Neutrophil (primary cell): ENCODE measurements at regions not wholly inside any gene's neighbourhood (a gene's known extent, or its start where the extent isn't known, plus 50 kb on each side); places are given as distances from the start of the nearest gene placed in this dataset.

Experiments used
- H3K27ac ChIP-seq: fragments of 200-600 bp; sonication (generic); 2 replicates; pipeline ENCODE4 v1.5.1; 2016; ENCODE audit warnings: mild to moderate bottlenecking, moderate library complexity
- H3K27me3 ChIP-seq: fragments of 200-600 bp; sonication (generic); 2 replicates; pipeline ENCODE4 v1.6.0; 2016; ENCODE audit warnings: mild to moderate bottlenecking
- H3K36me3 ChIP-seq: fragments of 200-600 bp; sonication (generic); 2 replicates; pipeline ENCODE4 v1.5.1; 2017
- H3K4me1 ChIP-seq, 2 experiments: fragments of 200-600 bp in 1 of 2; sonication (generic) in 1 of 2; 1 replicate in 1 of 2; 2 replicates in 1 of 2; pipeline versions ENCODE4 v1.5.1 to v1.6.1; 2013 to 2016; ENCODE audit warnings: low read depth in 1 of 2, low read length in 1 of 2, mild to moderate bottlenecking in 1 of 2, moderate library complexity in 1 of 2; ENCODE audit not compliant: control insufficient read depth in 1 of 2, insufficient read depth in 1 of 2
- H3K4me3 ChIP-seq, 2 experiments: fragments of 200-600 bp in 1 of 2; sonication (generic) in 1 of 2; 1 replicate in 1 of 2; 2 replicates in 1 of 2; pipeline ENCODE4 v1.5.1; 2013 to 2016; ENCODE audit warnings: low read depth in 1 of 2, low read length in 1 of 2, mild to moderate bottlenecking in 1 of 2, moderate library complexity in 1 of 2
- H3K9me3 ChIP-seq: fragments of 200-600 bp; sonication (generic); 2 replicates; pipeline ENCODE4 v1.5.1; 2016
- CTCF ChIP-seq: fragments of 200-600 bp; sonication (generic); IDR thresholded peaks from 2 replicates; pipeline ENCODE4 v1.5.1; 2016; ENCODE audit warnings: antibody characterized with exemption

- no peak for TF ChIP-seq CTCF
- no peaks in the 10 kb centered on the region for H3K36me3 ChIP-seq
- no peak overlapping the region for H3K4me3 ChIP-seq
These were observed 1455.6 kb upstream of the GBE1 start for GRCh38 chr3:83216919-83217594.

GRCh38 chr3:83195243-83195642, 1433.8 kb upstream of the GBE1 start:
- no peaks in the 10 kb centered on the region for H3K9me3 ChIP-seq
- no peak for TF ChIP-seq CTCF
- no peaks in the 10 kb centered on the region for H3K4me1 ChIP-seq

More at GRCh38 chr3:83216919-83217594, 1455.6 kb upstream of the GBE1 start:
- no peaks in the 10 kb centered on the region for H3K27me3 ChIP-seq
- H3K27ac ChIP-seq, result no peak overlapping the region
- no peaks in the 10 kb centered on the region for H3K4me1 ChIP-seq
- no peaks in the 10 kb centered on the region for H3K9me3 ChIP-seq

GRCh38 chr3:83193526-83193925, 1432.1 kb upstream of the GBE1 start:
- Histone ChIP-seq H3K9me3 (no peaks in the 10 kb centered on the region), H3K27ac (no peak overlapping the region), H3K27me3 (no peaks in the 10 kb centered on the region), H3K4me3 (no peak overlapping the region), H3K4me1 (no peaks in the 10 kb centered on the region), H3K36me3 (no peaks in the 10 kb centered on the region)
- TF ChIP-seq CTCF, result no peak

More at GRCh38 chr3:83195243-83195642, 1433.8 kb upstream of the GBE1 start:
- no peaks in the 10 kb centered on the region for H3K27me3 ChIP-seq
- no peak overlapping the region for H3K27ac ChIP-seq
- H3K36me3 ChIP-seq, result no peaks in the 10 kb centered on the region
- H3K4me3 ChIP-seq, result no peak overlapping the region

- Histone ChIP-seq H3K27ac (no peak overlapping the region), H3K4me3 (no peak overlapping the region), H3K27me3 (no peaks in the 10 kb centered on the region), H3K36me3 (no peaks in the 10 kb centered on the region), H3K4me1 (no peaks in the 10 kb centered on the region), H3K9me3 (no peaks in the 10 kb centered on the region)
- no peak for TF ChIP-seq CTCF
These were observed 1428.2 kb upstream of the GBE1 start for GRCh38 chr3:83189634-83190033.

GRCh38 chr3:83169473-83169872, 1408.0 kb upstream of the GBE1 start:
- TF ChIP-seq CTCF, result no peak
- Histone ChIP-seq H3K4me1 (no peaks in the 10 kb centered on the region), H3K9me3 (no peaks in the 10 kb centered on the region), H3K36me3 (no peaks in the 10 kb centered on the region), H3K27me3 (no peaks in the 10 kb centered on the region), H3K4me3 (no peak overlapping the region), H3K27ac (no peak overlapping the region)
